ENCODE measurements at regions not wholly inside any gene's neighbourhood (a gene's known extent, or its start where the extent isn't known, plus 50 kb on each side); places are given as distances from the start of the nearest gene placed in this dataset.

- no peak for TF ChIP-seq POLR2A (conservative IDR thresholded peaks at IDR 0.05)
- no peak for TF ChIP-seq BRD4 (IDR thresholded peaks at IDR 0.05)
- TF ChIP-seq NFIC (IDR thresholded peaks at IDR 0.05) = no peak
- TF ChIP-seq POLR2AphosphoS5 (IDR thresholded peaks at IDR 0.05; ENCODE audit: control insufficient read depth, insufficient read depth, low read depth, low read length) = no peak
- TF ChIP-seq HMG20B (CRISPR knock-in tag; IDR thresholded peaks at IDR 0.05) = no peak
- no peak for TF ChIP-seq SREBF2 (CRISPR knock-in tag; IDR thresholded peaks at IDR 0.05)
- no peak for TF ChIP-seq TCF7L2 (IDR thresholded peaks at IDR 0.05; ENCODE audit: low read depth, low read length)
- no peak for TF ChIP-seq ZNF41 (CRISPR knock-in tag; conservative IDR thresholded peaks at IDR 0.05)
- TF ChIP-seq HNRNPL (IDR thresholded peaks at IDR 0.05; ENCODE audit: low read depth, low read length) = no peak
- TF ChIP-seq CTCF (IDR thresholded peaks at IDR 0.05 in 2 of 3, conservative IDR thresholded peaks at IDR 0.05 in 1 of 3; ENCODE audit: insufficient read depth in 2 of 3, low read depth in 1 of 3, low read length in 3 of 3) = no peak
- TF ChIP-seq CBFB (CRISPR knock-in tag; IDR thresholded peaks at IDR 0.05) = no peak
Observed at GRCh38 chr15:96648866-96649265, 318.4 kb downstream of the NR2F2 start.

All from K562 (cell line).